ENCODE measurements at regions not wholly inside any gene's neighbourhood (a gene's known extent, or its start where the extent isn't known, plus 50 kb on each side); places are given as distances from the start of the nearest gene placed in this dataset.
"Not testable (repeated sequence)": the region's sequence is repeated elsewhere in the genome, so short reads cannot be mapped to it uniquely, and the experiment has no call there.

DNA sequence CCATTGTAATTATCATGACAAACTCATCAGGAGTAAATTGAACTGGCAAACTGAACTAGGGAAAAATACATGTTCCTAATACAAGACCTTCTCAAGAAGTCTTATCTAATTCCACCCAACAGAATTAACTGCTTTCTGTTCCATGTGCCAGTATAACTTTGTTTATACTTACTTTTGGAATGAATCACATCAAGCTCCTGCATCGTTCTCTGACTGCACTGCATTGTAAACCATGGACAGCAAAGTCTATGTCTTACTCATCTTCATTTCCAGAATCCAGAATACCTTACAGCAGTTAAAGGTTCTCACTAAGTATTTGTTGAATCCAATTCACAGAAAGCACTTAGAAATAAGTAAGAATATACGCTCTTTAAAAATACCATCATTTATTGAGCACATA, 102.8 kb downstream of the PLK2 start:
- no peak for DNase-seq

- DNase-seq, result no peak
These were observed 103.2 kb downstream of the PLK2 start for GRCh38 chr5:58356662-58357061.

GRCh38 chr5:58354827-58355226, 105.1 kb downstream of the PLK2 start:
- DNase-seq, result no peak

- DNase-seq, result no peak
These were observed 105.9 kb downstream of the PLK2 start for GRCh38 chr5:58353992-58354391.

- DNase-seq, result no peak
These were observed 108.7 kb downstream of the PLK2 start for GRCh38 chr5:58351190-58351589.

DNA sequence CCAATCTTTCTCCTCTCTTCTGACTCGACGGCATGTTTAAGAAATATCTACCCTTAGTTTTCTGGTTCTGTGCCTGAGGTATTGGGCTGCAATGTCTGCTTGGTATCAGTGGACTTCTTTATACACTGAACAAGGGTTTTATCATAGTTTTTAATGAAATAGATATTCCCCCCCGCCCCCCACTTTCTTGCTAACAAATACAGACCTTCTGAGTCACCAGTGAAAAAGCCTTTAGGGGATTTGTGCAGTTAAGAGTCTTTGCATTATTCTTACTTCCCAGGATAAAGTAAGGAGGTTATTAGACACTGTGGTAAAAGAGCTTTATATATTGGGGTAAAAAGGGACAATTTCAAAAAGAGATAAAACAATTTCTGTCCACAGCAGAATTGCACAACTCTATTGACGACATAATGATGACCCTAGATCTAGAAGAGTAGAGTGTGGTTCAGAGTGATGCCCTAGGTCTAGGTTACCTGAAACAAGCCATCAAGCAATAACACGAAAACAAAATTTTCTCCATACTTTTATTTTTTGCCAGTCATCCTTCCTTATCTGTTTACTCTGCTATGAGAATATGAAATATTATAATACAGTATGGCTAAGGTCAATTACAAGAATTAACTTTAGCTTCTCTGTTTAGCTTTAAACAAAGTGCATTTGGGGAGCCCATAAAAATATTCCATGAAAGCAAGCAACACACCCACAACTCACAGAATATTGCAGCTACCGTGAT, 110.7 kb downstream of the PLK2 start:
- no peak for DNase-seq

DNA sequence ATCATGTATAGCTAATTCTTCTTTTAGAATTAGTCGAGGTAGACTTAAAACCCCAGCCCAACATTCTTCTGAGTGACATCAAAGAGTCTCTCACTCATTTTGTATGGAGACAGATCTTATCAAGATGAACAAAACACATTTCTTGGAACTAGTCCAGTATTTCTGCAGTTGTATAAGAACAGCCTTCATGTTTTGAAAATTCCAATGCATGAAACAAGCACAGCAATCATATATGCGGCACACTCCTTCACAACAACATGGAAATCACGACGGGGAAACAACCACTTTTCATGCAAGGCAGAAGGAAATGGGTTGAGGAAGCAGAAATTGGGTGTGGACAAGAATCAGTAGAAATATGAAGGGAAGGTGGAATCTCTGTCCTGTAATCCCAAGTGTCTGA, 113.8 kb downstream of the PLK2 start:
- no peak for DNase-seq

DNA sequence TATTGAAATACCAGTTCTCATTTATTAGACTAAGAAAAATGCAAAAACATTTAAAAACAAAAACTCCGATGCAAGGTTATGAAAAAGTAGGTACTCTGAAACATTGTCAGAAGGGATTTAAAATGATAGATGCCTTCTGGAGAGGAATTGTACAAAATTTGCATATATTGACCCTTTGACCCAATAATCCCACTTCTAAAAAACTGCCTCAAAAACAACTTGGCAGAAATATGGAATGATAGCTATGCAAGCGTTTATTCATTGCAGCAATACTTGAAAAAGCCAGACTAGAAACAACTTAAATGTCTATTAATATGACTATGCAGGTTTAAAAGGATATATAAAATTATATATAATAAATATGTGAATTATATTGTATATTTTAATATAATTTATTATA, 118.4 kb downstream of the PLK2 start:
- DNase-seq, result no peak

- DNase-seq, result no peak
These were observed 124.4 kb downstream of the PLK2 start for GRCh38 chr5:58335518-58335917.

GRCh38 chr5:58334035-58334434, 125.9 kb downstream of the PLK2 start:
- no peak for DNase-seq

- no peak for DNase-seq
These were observed 129.1 kb downstream of the PLK2 start for GRCh38 chr5:58330781-58331180.

- no peak for DNase-seq
These were observed 132.6 kb downstream of the PLK2 start for GRCh38 chr5:58327289-58327688.

DNA sequence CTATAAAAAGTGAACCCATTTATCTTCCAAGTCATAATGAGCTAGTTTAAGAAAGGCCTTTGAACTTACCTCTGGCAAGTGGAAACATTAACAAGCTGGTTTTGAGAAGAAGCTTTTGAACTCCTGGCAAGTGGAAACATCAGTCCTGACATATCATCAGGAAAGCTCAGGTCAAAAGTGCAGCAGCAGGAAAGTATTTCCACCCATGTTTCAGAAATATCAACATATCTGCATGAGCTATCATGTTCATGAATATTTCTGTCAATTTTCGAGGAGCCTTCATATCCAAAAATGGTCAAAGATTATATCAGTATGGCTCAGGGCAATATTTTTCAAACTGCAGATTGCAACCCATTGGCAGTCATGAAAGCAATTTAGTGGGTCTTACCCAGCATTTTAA, 133.9 kb downstream of the PLK2 start:
- no peak for DNase-seq

- no peak for DNase-seq
These were observed 137.4 kb downstream of the PLK2 start for GRCh38 chr5:58322453-58322852.

GRCh38 chr5:58318468-58318867, 141.4 kb downstream of the PLK2 start:
- no peak for DNase-seq

GRCh38 chr5:58317808-58318207, 142.1 kb downstream of the PLK2 start:
- no peak for DNase-seq

GRCh38 chr5:58317009-58317408, 142.9 kb downstream of the PLK2 start:
- DNase-seq, result no peak

GRCh38 chr5:58315794-58316193, 144.1 kb downstream of the PLK2 start:
- DNase-seq, result no peak

- DNase-seq, result no peak
These were observed 145.3 kb downstream of the PLK2 start for GRCh38 chr5:58314356-58315210.

GRCh38 chr5:58312299-58312698, 147.6 kb downstream of the PLK2 start:
- DNase-seq, result no peak

DNA sequence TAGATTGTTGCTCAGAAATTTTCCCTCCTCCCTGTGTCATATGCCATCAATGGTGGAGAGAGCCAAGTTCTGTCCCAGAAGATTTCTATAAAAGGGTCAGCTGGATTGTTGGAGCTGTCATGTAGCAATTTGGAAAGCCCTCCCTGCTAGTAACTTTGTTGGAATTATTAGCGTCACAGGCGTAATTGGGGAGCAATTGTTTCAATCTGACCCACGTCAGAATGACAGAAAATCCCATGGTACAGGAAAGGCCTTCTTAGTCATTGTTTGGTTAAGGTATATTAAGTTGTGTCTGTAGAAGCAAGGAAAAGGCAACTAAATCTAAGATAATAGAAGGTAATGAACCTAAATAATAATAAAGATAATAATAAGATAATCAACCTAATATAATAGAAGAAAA, 148.4 kb downstream of the PLK2 start:
- DNase-seq, result no peak

GRCh38 chr5:58308384-58308783, 151.5 kb downstream of the PLK2 start:
- DNase-seq, result not testable (repeated sequence)

DNA sequence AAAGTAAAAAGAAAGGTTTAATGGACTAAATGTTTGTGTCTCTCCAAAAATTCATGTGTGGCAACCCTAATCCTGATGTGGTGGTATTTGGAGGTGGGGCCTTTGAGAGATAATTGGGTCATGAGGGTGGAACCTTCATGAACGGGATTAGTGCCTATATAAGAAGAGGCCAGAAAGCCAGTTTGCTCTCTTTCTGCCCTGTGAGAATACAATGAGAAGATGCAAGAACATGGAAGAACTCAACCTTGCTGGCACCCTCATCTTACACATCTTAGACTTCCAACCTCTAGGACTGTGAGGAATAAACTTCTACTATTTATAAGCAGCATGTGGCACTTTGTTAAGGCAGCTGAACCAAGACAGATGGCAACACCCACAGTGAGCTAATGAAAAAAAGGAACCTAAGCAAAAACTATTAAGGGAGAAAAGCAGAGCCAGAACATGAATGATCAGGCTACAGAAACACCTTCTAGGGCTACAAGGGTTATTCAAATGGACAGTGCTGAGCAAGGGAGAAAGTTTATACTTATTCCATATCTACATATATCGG, 159.5 kb downstream of the PLK2 start:
- no peak for DNase-seq

GRCh38 chr5:58299256-58299655, 160.6 kb downstream of the PLK2 start:
- no peak for DNase-seq

Data from DMS79 treated with DMSO at 0.1 percent for 48 hours (cell line).